Erythroblast (primary cell): ENCODE measurements at regions not wholly inside any gene's neighbourhood (a gene's known extent, or its start where the extent isn't known, plus 50 kb on each side); places are given as distances from the start of the nearest gene placed in this dataset.

Experiments
- GATA1 ChIP-seq: IDR thresholded peaks from 2 replicates; pipeline ENCODE4 v1.6.1; 2011; ENCODE audit warnings: low read depth, mild to moderate bottlenecking, control low read depth, low read length, moderate library complexity
- POLR2A ChIP-seq: IDR thresholded peaks from 2 replicates; pipeline ENCODE4 v1.6.1; 2011; ENCODE audit warnings: mild to moderate bottlenecking, low read length

DNA sequence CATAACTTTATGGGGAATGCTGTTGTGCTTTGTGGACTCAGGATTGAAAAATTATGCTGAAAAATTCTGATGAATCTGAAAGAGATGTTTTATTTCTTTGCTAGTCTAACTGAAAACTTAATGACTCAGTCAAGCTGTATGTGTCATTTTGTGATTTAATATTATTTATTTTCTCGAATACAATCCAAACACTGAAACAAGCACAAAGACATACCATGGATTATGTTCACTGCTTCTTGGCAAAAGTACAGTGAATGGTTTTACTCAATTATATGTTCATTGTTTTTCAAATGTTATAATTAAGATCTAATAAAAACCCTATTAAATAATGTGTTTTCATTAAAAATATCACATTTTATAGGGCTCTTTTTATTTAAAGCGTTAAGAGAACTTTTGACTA lies 330.6 kb upstream of the EPHA7 start:
- TF ChIP-seq POLR2A, result no peak
- no peak for TF ChIP-seq GATA1
